ENCODE measurements at regions not wholly inside any gene's neighbourhood (a gene's known extent, or its start where the extent isn't known, plus 50 kb on each side); places are given as distances from the start of the nearest gene placed in this dataset.

GRCh38 chr5:110225949-110226348, 500.5 kb downstream of the TMEM232 start:
- no peak for TF ChIP-seq GATA1 (IDR thresholded peaks at IDR 0.05; ENCODE audit: low read depth, low read length)
- TF ChIP-seq POLR2A (IDR thresholded peaks at IDR 0.05; ENCODE audit: low read length): no peak
- DNase-seq: no peak

GRCh38 chr5:110239786-110240185, 486.7 kb downstream of the TMEM232 start:
- no peak for DNase-seq
- no peak for TF ChIP-seq POLR2A (IDR thresholded peaks at IDR 0.05; ENCODE audit: low read length)
- no peak for TF ChIP-seq GATA1 (IDR thresholded peaks at IDR 0.05; ENCODE audit: low read depth, low read length)

GRCh38 chr5:110242950-110243349, 483.5 kb downstream of the TMEM232 start:
- no peak for DNase-seq
- no peak for TF ChIP-seq POLR2A (IDR thresholded peaks at IDR 0.05; ENCODE audit: low read length)
- TF ChIP-seq GATA1 (IDR thresholded peaks at IDR 0.05; ENCODE audit: low read depth, low read length): no peak

GRCh38 chr5:110248921-110249320, 477.6 kb downstream of the TMEM232 start:
- no peak for DNase-seq

GRCh38 chr5:110250355-110250754, 476.1 kb downstream of the TMEM232 start:
- TF ChIP-seq POLR2A (IDR thresholded peaks at IDR 0.05; ENCODE audit: low read length) (no peak), GATA1 (IDR thresholded peaks at IDR 0.05; ENCODE audit: low read depth, low read length) (no peak)
- DNase-seq: no peak

More at GRCh38 chr5:110248921-110249320, 477.6 kb downstream of the TMEM232 start:
- TF ChIP-seq GATA1 (IDR thresholded peaks at IDR 0.05; ENCODE audit: low read depth, low read length): no peak
- TF ChIP-seq POLR2A (IDR thresholded peaks at IDR 0.05; ENCODE audit: low read length): no peak

GRCh38 chr5:110250755-110251154, 475.7 kb downstream of the TMEM232 start:
- no peak for DNase-seq
- no peak for TF ChIP-seq POLR2A (IDR thresholded peaks at IDR 0.05; ENCODE audit: low read length)
- no peak for TF ChIP-seq GATA1 (IDR thresholded peaks at IDR 0.05; ENCODE audit: low read depth, low read length)

- no peak for DNase-seq
- no peak for TF ChIP-seq GATA1 (IDR thresholded peaks at IDR 0.05; ENCODE audit: low read depth, low read length)
- no peak for TF ChIP-seq POLR2A (IDR thresholded peaks at IDR 0.05; ENCODE audit: low read length)
Measured at GRCh38 chr5:110251366-110251765, 475.1 kb downstream of the TMEM232 start.

- TF ChIP-seq GATA1 (IDR thresholded peaks at IDR 0.05; ENCODE audit: low read depth, low read length): no peak
- TF ChIP-seq POLR2A (IDR thresholded peaks at IDR 0.05; ENCODE audit: low read length): no peak
- DNase-seq: no peak
Measured at GRCh38 chr5:110255194-110255593, 471.3 kb downstream of the TMEM232 start.

GRCh38 chr5:110256298-110256697, 470.2 kb downstream of the TMEM232 start:
- TF ChIP-seq POLR2A (IDR thresholded peaks at IDR 0.05; ENCODE audit: low read length) (no peak), GATA1 (IDR thresholded peaks at IDR 0.05; ENCODE audit: low read depth, low read length) (no peak)
- no peak for DNase-seq

- no peak for TF ChIP-seq POLR2A (IDR thresholded peaks at IDR 0.05; ENCODE audit: low read length)
Measured at GRCh38 chr5:110257971-110258370, 468.5 kb downstream of the TMEM232 start.

GRCh38 chr5:110258460-110259216, 467.8 kb downstream of the TMEM232 start:
- no peak for DNase-seq
- TF ChIP-seq GATA1 (IDR thresholded peaks at IDR 0.05; ENCODE audit: low read depth, low read length) (no peak), POLR2A (IDR thresholded peaks at IDR 0.05; ENCODE audit: low read length) (no peak)

More at GRCh38 chr5:110257971-110258370, 468.5 kb downstream of the TMEM232 start:
- DNase-seq: no peak

GRCh38 chr5:110262749-110263148, 463.7 kb downstream of the TMEM232 start:
- DNase-seq: no peak
- TF ChIP-seq POLR2A (IDR thresholded peaks at IDR 0.05; ENCODE audit: low read length): no peak

- no peak for TF ChIP-seq GATA1 (IDR thresholded peaks at IDR 0.05; ENCODE audit: low read depth, low read length)
- no peak for TF ChIP-seq POLR2A (IDR thresholded peaks at IDR 0.05; ENCODE audit: low read length)
Measured at GRCh38 chr5:110264661-110265060, 461.8 kb downstream of the TMEM232 start.

GRCh38 chr5:110265162-110265561, 461.3 kb downstream of the TMEM232 start:
- no peak for TF ChIP-seq GATA1 (IDR thresholded peaks at IDR 0.05; ENCODE audit: low read depth, low read length)
- TF ChIP-seq POLR2A (IDR thresholded peaks at IDR 0.05; ENCODE audit: low read length): no peak

More at GRCh38 chr5:110264661-110265060, 461.8 kb downstream of the TMEM232 start:
- no peak for DNase-seq

GRCh38 chr5:110267714-110268113, 458.8 kb downstream of the TMEM232 start:
- DNase-seq: no peak
- TF ChIP-seq POLR2A (IDR thresholded peaks at IDR 0.05; ENCODE audit: low read length): no peak
- TF ChIP-seq GATA1 (IDR thresholded peaks at IDR 0.05; ENCODE audit: low read depth, low read length): no peak

More at GRCh38 chr5:110265162-110265561, 461.3 kb downstream of the TMEM232 start:
- DNase-seq: no peak
